ENCODE measurements at regions not wholly inside any gene's neighbourhood (a gene's known extent, or its start where the extent isn't known, plus 50 kb on each side); places are given as distances from the start of the nearest gene placed in this dataset.

DNA sequence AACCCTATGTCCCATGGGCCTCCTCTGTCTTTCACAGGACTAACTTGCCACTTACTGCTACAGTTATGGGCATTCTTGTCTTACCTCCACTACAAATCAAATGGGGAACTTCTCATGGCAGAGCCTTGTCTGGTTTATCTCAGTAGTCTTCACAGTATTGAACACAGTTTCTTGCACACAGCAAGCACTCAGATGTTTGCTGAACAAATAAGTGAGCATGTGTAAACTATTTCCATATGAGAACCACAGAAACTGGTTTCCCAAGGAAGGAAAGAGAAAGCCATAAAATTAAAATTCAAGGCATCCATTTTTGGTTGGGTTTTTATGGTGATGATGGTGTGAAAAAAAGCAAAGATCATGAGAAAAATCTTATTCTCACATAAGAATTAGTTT, 189.2 kb downstream of the MEX3B start:
- no peaks in the 10 kb centered on the region for H3K27me3 Mint-ChIP-seq (ENCODE audit: insufficient read depth, low read depth, poor library complexity)
- H3K27ac Mint-ChIP-seq: no peak overlapping the region
- TF ChIP-seq ZNF331 (CRISPR knock-in tag; IDR thresholded peaks at IDR 0.05; ENCODE audit: low read depth) (no peak), EZH2 (IDR thresholded peaks at IDR 0.05; ENCODE audit: low read depth, unreplicated experiment) (no peak), STAT1 (IDR thresholded peaks at IDR 0.05; ENCODE audit: unreplicated experiment) (no peak), EZH2phosphoT487 (IDR thresholded peaks at IDR 0.05; ENCODE audit: unreplicated experiment) (no peak), POLR2AphosphoS5 (IDR thresholded peaks at IDR 0.05; ENCODE audit: low read depth) (no peak), ZNF114 (CRISPR knock-in tag; IDR thresholded peaks at IDR 0.05) (no peak)
- TF ChIP-seq, protein P1, sequence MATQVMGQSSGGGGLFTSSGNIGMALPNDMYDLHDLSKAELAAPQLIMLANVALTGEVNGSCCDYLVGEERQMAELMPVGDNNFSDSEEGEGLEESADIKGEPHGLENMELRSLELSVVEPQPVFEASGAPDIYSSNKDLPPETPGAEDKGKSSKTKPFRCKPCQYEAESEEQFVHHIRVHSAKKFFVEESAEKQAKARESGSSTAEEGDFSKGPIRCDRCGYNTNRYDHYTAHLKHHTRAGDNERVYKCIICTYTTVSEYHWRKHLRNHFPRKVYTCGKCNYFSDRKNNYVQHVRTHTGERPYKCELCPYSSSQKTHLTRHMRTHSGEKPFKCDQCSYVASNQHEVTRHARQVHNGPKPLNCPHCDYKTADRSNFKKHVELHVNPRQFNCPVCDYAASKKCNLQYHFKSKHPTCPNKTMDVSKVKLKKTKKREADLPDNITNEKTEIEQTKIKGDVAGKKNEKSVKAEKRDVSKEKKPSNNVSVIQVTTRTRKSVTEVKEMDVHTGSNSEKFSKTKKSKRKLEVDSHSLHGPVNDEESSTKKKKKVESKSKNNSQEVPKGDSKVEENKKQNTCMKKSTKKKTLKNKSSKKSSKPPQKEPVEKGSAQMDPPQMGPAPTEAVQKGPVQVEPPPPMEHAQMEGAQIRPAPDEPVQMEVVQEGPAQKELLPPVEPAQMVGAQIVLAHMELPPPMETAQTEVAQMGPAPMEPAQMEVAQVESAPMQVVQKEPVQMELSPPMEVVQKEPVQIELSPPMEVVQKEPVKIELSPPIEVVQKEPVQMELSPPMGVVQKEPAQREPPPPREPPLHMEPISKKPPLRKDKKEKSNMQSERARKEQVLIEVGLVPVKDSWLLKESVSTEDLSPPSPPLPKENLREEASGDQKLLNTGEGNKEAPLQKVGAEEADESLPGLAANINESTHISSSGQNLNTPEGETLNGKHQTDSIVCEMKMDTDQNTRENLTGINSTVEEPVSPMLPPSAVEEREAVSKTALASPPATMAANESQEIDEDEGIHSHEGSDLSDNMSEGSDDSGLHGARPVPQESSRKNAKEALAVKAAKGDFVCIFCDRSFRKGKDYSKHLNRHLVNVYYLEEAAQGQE (IDR thresholded peaks at IDR 0.05; ENCODE audit: unreplicated experiment): no peak
- TF ChIP-seq, protein P2, sequence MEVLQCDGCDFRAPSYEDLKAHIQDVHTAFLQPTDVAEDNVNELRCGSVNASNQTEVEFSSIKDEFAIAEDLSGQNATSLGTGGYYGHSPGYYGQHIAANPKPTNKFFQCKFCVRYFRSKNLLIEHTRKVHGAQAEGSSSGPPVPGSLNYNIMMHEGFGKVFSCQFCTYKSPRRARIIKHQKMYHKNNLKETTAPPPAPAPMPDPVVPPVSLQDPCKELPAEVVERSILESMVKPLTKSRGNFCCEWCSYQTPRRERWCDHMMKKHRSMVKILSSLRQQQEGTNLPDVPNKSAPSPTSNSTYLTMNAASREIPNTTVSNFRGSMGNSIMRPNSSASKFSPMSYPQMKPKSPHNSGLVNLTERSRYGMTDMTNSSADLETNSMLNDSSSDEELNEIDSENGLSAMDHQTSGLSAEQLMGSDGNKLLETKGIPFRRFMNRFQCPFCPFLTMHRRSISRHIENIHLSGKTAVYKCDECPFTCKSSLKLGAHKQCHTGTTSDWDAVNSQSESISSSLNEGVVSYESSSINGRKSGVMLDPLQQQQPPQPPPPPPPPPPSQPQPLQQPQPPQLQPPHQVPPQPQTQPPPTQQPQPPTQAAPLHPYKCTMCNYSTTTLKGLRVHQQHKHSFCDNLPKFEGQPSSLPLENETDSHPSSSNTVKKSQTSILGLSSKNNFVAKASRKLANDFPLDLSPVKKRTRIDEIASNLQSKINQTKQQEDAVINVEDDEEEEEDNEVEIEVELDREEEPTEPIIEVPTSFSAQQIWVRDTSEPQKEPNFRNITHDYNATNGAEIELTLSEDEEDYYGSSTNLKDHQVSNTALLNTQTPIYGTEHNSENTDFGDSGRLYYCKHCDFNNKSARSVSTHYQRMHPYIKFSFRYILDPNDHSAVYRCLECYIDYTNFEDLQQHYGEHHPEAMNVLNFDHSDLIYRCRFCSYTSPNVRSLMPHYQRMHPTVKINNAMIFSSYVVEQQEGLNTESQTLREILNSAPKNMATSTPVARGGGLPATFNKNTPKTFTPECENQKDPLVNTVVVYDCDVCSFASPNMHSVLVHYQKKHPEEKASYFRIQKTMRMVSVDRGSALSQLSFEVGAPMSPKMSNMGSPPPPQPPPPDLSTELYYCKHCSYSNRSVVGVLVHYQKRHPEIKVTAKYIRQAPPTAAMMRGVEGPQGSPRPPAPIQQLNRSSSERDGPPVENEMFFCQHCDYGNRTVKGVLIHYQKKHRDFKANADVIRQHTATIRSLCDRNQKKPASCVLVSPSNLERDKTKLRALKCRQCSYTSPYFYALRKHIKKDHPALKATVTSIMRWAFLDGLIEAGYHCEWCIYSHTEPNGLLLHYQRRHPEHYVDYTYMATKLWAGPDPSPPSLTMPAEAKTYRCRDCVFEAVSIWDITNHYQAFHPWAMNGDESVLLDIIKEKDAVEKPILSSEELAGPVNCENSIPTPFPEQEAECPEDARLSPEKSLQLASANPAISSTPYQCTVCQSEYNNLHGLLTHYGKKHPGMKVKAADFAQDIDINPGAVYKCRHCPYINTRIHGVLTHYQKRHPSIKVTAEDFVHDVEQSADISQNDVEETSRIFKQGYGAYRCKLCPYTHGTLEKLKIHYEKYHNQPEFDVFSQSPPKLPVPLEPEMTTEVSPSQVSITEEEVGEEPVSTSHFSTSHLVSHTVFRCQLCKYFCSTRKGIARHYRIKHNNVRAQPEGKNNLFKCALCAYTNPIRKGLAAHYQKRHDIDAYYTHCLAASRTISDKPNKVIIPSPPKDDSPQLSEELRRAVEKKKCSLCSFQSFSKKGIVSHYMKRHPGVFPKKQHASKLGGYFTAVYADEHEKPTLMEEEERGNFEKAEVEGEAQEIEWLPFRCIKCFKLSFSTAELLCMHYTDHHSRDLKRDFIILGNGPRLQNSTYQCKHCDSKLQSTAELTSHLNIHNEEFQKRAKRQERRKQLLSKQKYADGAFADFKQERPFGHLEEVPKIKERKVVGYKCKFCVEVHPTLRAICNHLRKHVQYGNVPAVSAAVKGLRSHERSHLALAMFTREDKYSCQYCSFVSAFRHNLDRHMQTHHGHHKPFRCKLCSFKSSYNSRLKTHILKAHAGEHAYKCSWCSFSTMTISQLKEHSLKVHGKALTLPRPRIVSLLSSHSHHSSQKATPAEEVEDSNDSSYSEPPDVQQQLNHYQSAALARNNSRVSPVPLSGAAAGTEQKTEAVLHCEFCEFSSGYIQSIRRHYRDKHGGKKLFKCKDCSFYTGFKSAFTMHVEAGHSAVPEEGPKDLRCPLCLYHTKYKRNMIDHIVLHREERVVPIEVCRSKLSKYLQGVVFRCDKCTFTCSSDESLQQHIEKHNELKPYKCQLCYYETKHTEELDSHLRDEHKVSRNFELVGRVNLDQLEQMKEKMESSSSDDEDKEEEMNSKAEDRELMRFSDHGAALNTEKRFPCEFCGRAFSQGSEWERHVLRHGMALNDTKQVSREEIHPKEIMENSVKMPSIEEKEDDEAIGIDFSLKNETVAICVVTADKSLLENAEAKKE (CRISPR knock-in tag; IDR thresholded peaks at IDR 0.05): no peak
- TF ChIP-seq, protein P3, sequence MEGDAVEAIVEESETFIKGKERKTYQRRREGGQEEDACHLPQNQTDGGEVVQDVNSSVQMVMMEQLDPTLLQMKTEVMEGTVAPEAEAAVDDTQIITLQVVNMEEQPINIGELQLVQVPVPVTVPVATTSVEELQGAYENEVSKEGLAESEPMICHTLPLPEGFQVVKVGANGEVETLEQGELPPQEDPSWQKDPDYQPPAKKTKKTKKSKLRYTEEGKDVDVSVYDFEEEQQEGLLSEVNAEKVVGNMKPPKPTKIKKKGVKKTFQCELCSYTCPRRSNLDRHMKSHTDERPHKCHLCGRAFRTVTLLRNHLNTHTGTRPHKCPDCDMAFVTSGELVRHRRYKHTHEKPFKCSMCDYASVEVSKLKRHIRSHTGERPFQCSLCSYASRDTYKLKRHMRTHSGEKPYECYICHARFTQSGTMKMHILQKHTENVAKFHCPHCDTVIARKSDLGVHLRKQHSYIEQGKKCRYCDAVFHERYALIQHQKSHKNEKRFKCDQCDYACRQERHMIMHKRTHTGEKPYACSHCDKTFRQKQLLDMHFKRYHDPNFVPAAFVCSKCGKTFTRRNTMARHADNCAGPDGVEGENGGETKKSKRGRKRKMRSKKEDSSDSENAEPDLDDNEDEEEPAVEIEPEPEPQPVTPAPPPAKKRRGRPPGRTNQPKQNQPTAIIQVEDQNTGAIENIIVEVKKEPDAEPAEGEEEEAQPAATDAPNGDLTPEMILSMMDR (conservative IDR thresholded peaks at IDR 0.05; ENCODE audit: low read depth in 2 of 2): no peak
- TF ChIP-seq, protein P4, sequence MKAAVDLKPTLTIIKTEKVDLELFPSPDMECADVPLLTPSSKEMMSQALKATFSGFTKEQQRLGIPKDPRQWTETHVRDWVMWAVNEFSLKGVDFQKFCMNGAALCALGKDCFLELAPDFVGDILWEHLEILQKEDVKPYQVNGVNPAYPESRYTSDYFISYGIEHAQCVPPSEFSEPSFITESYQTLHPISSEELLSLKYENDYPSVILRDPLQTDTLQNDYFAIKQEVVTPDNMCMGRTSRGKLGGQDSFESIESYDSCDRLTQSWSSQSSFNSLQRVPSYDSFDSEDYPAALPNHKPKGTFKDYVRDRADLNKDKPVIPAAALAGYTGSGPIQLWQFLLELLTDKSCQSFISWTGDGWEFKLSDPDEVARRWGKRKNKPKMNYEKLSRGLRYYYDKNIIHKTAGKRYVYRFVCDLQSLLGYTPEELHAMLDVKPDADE (IDR thresholded peaks at IDR 0.05): no peak
- Histone ChIP-seq H3K27ac (ENCODE audit: low read depth) (no peak overlapping the region), H3K4me2 (no peak overlapping the region), H3F3A (replicated peaks; ENCODE audit: low read depth) (no peaks in the 10 kb centered on the region), H3K79me2 (replicated peaks; ENCODE audit: insufficient read depth) (peaks cover 15% of the 10 kb centered on the region; the same call in 1 of the 2 replicates), H2AFZ (no peak overlapping the region), H3K36me3 (ENCODE audit: insufficient read depth) (no peaks in the 10 kb centered on the region), H3K9me2 (ENCODE audit: insufficient read depth) (peaks cover 6% of the 10 kb centered on the region; the same call in 1 of the 2 replicates), H3K27me3 (ENCODE audit: insufficient read depth) (no peaks in the 10 kb centered on the region), H3K4me3 (no peak overlapping the region), H4K20me1 (replicated peaks; ENCODE audit: insufficient read depth) (peaks cover 6% of the 10 kb centered on the region; the same call in 1 of the 2 replicates), H3K4me1 (ENCODE audit: insufficient read depth) (no peaks in the 10 kb centered on the region)
- DNase-seq (ENCODE audit: low spot score) (no peak), ATAC-seq (no peak)
- H3K9me3 Mint-ChIP-seq: no peaks in the 10 kb centered on the region
- no peak overlapping the region for H3K4me3 Mint-ChIP-seq
- no peaks in the 10 kb centered on the region; the same call in 2 of the 3 replicates for H3K36me3 Mint-ChIP-seq (ENCODE audit: low read depth)
- no peaks in the 10 kb centered on the region; the same call in 2 of the 3 replicates for H3K4me1 Mint-ChIP-seq

All from GM23338 (cell line).